K562 (cell line): ENCODE measurements at regions not wholly inside any gene's neighbourhood (a gene's known extent, or its start where the extent isn't known, plus 50 kb on each side); places are given as distances from the start of the nearest gene placed in this dataset.
"Not testable (repeated sequence)": the region's sequence is repeated elsewhere in the genome, so short reads cannot be mapped to it uniquely, and the experiment has no call there.

Experiments
- CTCF ChIP-seq, 3 experiments: IDR thresholded peaks in 2 of 3; conservative IDR thresholded peaks in 1 of 3; 2 replicates each; pipeline ENCODE4 v1.5.1; 2011 to 2012; ENCODE audit warnings: low read length in 3 of 3, mild to moderate bottlenecking in 3 of 3, control low read depth in 2 of 3, improper control_type of control experiment in 1 of 3, inconsistent platforms in 1 of 3, low read depth in 1 of 3, mixed read lengths in 1 of 3, moderate library complexity in 1 of 3; ENCODE audit not compliant: insufficient read depth in 2 of 3
- E2F5 ChIP-seq: sonication (generic); formaldehyde crosslinking; IDR thresholded peaks from 2 replicates; pipeline ENCODE4 v1.8.0; 2022; ENCODE audit warnings: mild to moderate bottlenecking, missing genetic modification reagents
- HDAC2 ChIP-seq: fragments of 450-650 bp; IDR thresholded peaks from 2 replicates; pipeline ENCODE4 v1.6.1; 2016; ENCODE audit warnings: mild to moderate bottlenecking
- POLR2G ChIP-seq: fragments of 200-400 bp; formaldehyde crosslinking; IDR thresholded peaks from 2 replicates; pipeline ENCODE4 v1.6.1; 2017; ENCODE audit warnings: low read depth, mild to moderate bottlenecking, antibody characterized with exemption, low read length, moderate library complexity
- POLR3A ChIP-seq: IDR thresholded peaks from 2 replicates; pipeline ENCODE4 v1.6.1; 2011; ENCODE audit warnings: borderline replicate concordance, mild to moderate bottlenecking, moderate library complexity; ENCODE audit not compliant: insufficient read length, insufficient read depth; ENCODE audit errors: extremely low read depth
- ZBTB43 ChIP-seq: sonication (generic); formaldehyde crosslinking; IDR thresholded peaks from 2 replicates; pipeline ENCODE4 v1.8.0; 2023; ENCODE audit warnings: mild to moderate bottlenecking, missing genetic modification reagents
- ZNF263 ChIP-seq: sonication (generic); formaldehyde crosslinking; IDR thresholded peaks from 2 replicates; pipeline ENCODE4 v1.8.0; 2022; ENCODE audit warnings: mild to moderate bottlenecking, missing genetic modification reagents, borderline replicate concordance

- TF ChIP-seq POLR2G; E2F5; ZNF263; HDAC2; ZBTB43 (CRISPR knock-in tag); CTCF (IDR thresholded peaks at IDR 0.05 in 2 of 3, conservative IDR thresholded peaks at IDR 0.05 in 1 of 3; ENCODE audit: insufficient read depth in 2 of 3, low read depth in 1 of 3, low read length in 3 of 3); POLR3A: not testable (repeated sequence)
Observed at GRCh38 chr4:135447598-135447997, 1246.0 kb upstream of the PABPC4L start.
